SJSA1 (cell line): ENCODE measurements at regions not wholly inside any gene's neighbourhood (a gene's known extent, or its start where the extent isn't known, plus 50 kb on each side); places are given as distances from the start of the nearest gene placed in this dataset.

ENCODE experiments used
- DNase-seq, 2 experiments: peaks; one replicate each; pipeline ENCODE4 v3.0.0-alpha.2; 2015 to 2020; ENCODE audit warnings: low spot score in 2 of 2, low read depth in 1 of 2
- H3K27ac ChIP-seq: fragments of 250-450 bp; sonication (Bioruptor Pico); 2 replicates; pipeline ENCODE4 v1.5.1; 2020; ENCODE audit warnings: mild to moderate bottlenecking, moderate library complexity
- H3K27me3 ChIP-seq: fragments of 250-450 bp; sonication (Bioruptor Pico); replicated peaks from 2 replicates; pipeline ENCODE4 v1.5.1; 2020; ENCODE audit warnings: mild to moderate bottlenecking, moderate library complexity
- H3K36me3 ChIP-seq: fragments of 250-450 bp; sonication (Bioruptor Pico); 2 replicates; pipeline ENCODE4 v1.5.1; 2020; ENCODE audit warnings: mild to moderate bottlenecking
- H3K4me1 ChIP-seq: fragments of 250-450 bp; sonication (Bioruptor Pico); replicated peaks from 2 replicates; pipeline ENCODE4 v1.6.1; 2021; ENCODE audit warnings: mild to moderate bottlenecking
- H3K4me3 ChIP-seq: fragments of 250-450 bp; sonication (Bioruptor Pico); 2 replicates; pipeline ENCODE4 v1.5.1; 2020; ENCODE audit warnings: mild to moderate bottlenecking
- H3K9me3 ChIP-seq: fragments of 250-450 bp; sonication (Bioruptor Pico); replicated peaks from 2 replicates; pipeline ENCODE4 v1.5.1; 2020; ENCODE audit warnings: mild to moderate bottlenecking

DNA sequence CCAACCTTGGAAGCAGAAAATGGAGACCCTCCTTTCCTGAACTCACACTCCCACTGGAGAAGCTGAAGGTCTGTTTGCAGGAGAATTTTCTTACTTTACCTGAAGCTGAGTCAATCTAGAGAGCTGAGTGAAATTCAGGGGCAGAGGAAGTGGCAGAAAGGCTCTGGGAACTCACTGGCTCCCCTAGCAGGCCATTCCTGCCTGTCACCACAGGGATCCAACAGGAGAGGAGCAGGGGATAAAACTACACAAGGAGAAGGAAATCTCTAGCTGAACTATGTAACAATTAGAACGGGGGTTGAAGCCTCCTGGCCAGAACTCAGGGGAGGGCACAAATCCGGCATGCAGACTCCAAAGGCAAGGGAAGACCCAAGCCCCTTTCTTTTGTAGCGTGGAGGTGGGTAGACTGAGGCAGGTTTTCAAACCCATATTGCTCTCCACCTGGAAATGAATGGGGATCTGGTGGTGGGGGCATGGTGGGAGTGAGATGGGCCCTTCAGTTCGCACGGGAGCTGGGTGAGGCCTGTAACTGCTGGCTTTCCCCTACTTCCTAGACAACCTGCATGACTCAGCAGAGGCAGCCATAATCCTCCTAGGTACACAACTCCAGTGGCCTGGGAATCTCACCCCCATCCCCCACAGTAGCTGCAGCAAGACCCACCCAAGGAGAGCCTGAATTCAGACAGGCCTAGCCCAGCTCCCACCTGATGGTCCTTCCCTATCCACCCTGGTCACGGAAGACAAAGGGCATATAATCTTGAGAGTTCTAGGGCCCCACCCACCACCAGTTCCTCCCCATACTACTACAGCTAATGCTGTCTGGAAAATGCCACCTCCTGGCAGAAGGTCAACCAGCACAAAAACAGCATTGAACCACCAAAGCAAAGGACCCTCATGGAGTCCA lies 158.1 kb downstream of the LTN1 start:
- DNase-seq = no peak
- H3K27ac ChIP-seq = no peak overlapping the region
- H3K4me1 ChIP-seq = peaks cover 5% of the 10 kb centered on the region; the same call in 1 of the 2 replicates
- H3K4me3 ChIP-seq = no peak overlapping the region
- no peaks in the 10 kb centered on the region for H3K36me3 ChIP-seq
- H3K9me3 ChIP-seq = no peaks in the 10 kb centered on the region
- H3K27me3 ChIP-seq = no peaks in the 10 kb centered on the region

DNA sequence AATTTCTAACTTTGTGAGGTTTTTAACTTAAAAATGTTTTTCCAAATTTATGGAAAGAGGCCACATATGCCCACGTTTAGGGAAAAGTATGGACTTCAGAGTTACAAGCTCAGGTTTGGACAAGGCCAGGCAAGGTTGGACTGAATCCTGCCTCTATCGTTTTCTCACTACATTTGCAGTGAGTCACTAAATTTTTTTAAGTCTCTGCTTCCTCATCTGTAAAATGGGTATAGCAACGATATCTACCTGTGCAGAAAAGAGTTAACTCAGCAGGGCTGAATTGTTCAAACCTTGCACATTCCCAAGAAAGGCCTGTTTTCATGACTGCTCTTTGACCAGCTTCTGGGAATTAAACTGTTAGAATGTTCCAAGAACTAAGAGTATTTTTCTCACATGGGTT lies 159.1 kb downstream of the LTN1 start:
- no peaks in the 10 kb centered on the region for H3K9me3 ChIP-seq
- H3K27ac ChIP-seq = no peak overlapping the region
- H3K4me3 ChIP-seq = no peak overlapping the region
- no peaks in the 10 kb centered on the region for H3K27me3 ChIP-seq
- no peak for DNase-seq
- H3K4me1 ChIP-seq = peaks cover 5% of the 10 kb centered on the region; the same call in 1 of the 2 replicates
- H3K36me3 ChIP-seq = no peaks in the 10 kb centered on the region

DNA sequence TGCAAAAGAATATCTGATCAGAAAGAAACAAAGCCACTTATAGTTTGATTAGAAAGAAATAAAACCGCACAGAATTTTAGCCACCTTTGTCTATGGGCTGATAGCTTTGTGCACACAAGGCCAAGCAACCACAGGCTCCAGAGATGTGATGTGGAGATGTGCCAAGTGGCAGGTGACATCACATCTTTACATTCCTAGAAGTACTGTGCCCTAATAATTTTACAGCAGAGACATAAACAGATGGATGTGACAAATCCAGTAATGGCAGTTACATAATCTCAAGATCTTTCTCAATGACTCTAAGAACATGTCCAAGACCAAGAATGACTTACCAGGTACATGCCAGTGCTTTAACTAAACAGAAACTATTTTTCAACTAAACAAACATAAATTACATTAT lies 159.5 kb downstream of the LTN1 start:
- H3K4me1 ChIP-seq = peaks cover 5% of the 10 kb centered on the region; the same call in 1 of the 2 replicates
- DNase-seq = no peak
- H3K27me3 ChIP-seq = no peaks in the 10 kb centered on the region
- H3K36me3 ChIP-seq = no peaks in the 10 kb centered on the region
- H3K4me3 ChIP-seq = no peak overlapping the region
- H3K27ac ChIP-seq = no peak overlapping the region
- H3K9me3 ChIP-seq = no peaks in the 10 kb centered on the region

DNA sequence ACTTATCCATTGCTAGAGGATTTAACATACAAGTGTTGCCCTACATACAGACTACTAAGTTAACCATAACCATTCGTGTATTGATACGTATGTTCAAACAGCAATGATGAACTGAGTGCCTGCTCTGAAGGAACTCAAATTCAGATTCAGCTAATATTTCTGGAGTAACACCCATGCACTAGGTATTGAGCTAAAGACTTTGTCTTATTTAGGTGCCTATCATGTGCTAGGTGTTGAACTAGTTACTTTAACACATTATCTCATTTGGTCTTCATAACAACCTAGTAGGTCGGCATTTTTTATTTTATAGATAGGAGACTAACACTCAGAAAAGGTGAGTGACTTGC lies 160.0 kb downstream of the LTN1 start:
- Histone ChIP-seq H3K27ac (no peak overlapping the region), H3K36me3 (no peaks in the 10 kb centered on the region), H3K9me3 (no peaks in the 10 kb centered on the region), H3K27me3 (no peaks in the 10 kb centered on the region), H3K4me1 (peaks cover 5% of the 10 kb centered on the region; the same call in 1 of the 2 replicates), H3K4me3 (no peak overlapping the region)
- no peak for DNase-seq

DNA sequence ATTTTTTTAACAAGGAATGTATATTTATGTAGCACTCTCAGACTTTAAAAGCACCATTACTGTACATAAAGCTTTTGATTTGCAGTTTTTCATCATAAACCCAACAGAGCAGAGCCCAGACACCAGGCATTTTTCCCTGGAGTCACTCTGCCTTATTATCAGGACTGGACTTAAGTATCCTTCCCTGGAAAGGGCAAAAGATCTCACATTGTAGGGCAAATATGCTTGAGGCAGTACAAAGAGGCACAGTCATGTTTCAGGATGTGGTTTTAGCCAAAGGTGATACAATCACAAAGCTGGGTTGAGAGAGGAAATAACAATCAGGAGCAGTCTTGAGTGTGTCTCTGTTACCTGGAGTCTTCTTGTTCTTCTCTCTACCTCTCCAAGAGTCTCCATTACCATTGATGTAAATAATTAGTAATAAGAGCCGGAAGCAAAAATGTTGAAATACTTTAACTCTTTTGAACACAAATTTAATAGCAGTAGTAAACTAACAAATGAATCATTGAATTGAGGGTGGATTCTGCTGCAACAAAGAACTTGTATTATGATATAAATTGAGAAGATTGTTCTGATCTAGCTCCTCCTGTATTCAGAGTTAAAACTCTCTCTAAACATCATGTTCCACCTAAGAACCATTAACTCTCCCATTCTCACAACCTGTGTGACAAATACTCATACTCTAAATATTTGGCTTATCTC lies 160.5 kb downstream of the LTN1 start:
- Histone ChIP-seq H3K9me3 (no peaks in the 10 kb centered on the region), H3K4me3 (no peak overlapping the region), H3K4me1 (peaks cover 5% of the 10 kb centered on the region; the same call in 1 of the 2 replicates), H3K27me3 (no peaks in the 10 kb centered on the region), H3K36me3 (no peaks in the 10 kb centered on the region), H3K27ac (no peak overlapping the region)
- no peak for DNase-seq

DNA sequence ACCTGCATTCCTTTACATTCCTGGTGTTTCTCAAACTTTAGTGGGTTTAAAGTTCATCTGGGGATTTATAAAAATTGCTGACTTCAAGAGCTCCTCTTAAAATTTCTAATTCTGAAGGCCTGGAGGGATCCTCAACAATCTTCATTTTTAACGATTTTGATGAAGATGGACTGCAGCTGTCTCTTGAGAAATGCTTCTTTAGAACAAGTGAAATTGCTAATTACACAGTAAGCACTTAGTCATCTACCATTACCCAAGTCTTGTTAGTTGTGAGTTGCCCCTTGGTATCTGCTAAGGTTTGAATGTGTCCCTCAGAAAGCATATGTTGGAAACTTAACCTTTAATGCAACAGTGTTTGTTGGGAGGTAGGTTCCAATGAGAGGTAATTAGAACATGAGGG lies 163.7 kb downstream of the LTN1 start:
- no peaks in the 10 kb centered on the region for H3K9me3 ChIP-seq
- DNase-seq = no peak

DNA sequence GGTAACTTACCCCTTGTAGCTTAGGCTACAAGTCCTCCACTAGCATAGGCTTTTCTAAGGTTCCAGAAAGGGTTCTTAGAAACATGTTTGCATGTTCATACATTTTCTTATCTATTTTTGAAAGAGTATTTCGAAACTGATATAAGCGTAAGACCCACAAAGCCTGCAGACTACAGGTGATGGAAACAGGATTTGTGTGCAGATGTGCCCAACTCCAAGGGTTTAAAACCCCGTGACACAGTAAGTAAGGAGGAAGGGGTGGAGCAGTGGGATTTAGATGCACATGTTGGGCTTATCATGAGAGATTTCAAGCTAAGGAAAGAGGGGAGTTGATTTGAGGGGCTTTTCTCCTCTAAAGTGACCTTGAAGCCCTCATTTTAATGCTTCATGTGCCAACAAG lies 164.7 kb downstream of the LTN1 start:
- Histone ChIP-seq H3K36me3 (no peaks in the 10 kb centered on the region), H3K4me3 (no peak overlapping the region), H3K27ac (no peak overlapping the region), H3K4me1 (peaks cover 11% of the 10 kb centered on the region), H3K9me3 (no peaks in the 10 kb centered on the region), H3K27me3 (no peaks in the 10 kb centered on the region)
- no peak for DNase-seq

More for the DNA sequence above, 163.7 kb downstream of the LTN1 start:
- Histone ChIP-seq H3K27ac (no peak overlapping the region), H3K4me1 (peaks cover 5% of the 10 kb centered on the region; the same call in 1 of the 2 replicates), H3K27me3 (no peaks in the 10 kb centered on the region), H3K4me3 (no peak overlapping the region), H3K36me3 (no peaks in the 10 kb centered on the region)

DNA sequence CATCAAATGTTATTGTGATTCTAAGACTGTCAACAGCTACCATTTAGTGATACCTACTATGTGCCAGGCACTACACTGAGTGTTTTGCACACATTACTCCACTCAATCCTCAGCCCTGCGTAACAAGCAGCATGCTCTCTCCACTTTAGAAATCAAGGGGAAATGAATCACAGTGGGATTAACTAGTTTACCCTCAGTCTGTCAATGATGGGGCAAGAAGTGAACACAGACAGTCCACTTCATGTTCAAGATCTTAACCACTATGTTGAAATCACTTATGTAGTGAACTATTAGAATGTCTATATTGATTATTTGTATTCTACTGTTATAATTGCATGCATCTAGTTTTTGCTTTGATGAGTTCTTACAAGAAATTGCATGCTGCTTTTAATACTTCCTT lies 165.3 kb downstream of the LTN1 start:
- no peak for DNase-seq

DNA sequence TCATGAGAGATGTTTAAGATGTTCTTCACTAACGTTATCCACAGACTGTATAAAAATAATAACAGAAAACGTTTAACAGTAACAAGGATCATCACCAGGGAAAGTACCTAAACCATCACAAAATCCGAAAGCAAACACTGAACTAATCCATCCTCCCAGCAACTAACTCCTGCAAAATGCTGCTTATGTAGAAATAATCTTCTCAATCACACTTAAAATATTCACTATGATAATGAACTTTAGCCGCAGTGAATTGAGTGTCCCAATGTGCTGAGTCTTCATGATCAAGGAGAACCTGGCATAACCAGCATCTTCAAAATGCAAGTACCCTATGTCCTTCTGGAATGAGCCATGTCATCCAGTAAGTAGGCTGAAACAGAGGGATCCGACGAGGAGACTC lies 166.1 kb downstream of the LTN1 start:
- Histone ChIP-seq H3K9me3 (no peaks in the 10 kb centered on the region), H3K4me3 (no peak overlapping the region), H3K4me1 (peaks cover 16% of the 10 kb centered on the region), H3K36me3 (no peaks in the 10 kb centered on the region), H3K27me3 (no peaks in the 10 kb centered on the region), H3K27ac (no peak overlapping the region)
- no peak for DNase-seq

More for the DNA sequence above, 165.3 kb downstream of the LTN1 start:
- Histone ChIP-seq H3K9me3 (no peaks in the 10 kb centered on the region), H3K27ac (no peak overlapping the region), H3K27me3 (no peaks in the 10 kb centered on the region), H3K4me3 (no peak overlapping the region), H3K4me1 (peaks cover 16% of the 10 kb centered on the region), H3K36me3 (no peaks in the 10 kb centered on the region)

DNA sequence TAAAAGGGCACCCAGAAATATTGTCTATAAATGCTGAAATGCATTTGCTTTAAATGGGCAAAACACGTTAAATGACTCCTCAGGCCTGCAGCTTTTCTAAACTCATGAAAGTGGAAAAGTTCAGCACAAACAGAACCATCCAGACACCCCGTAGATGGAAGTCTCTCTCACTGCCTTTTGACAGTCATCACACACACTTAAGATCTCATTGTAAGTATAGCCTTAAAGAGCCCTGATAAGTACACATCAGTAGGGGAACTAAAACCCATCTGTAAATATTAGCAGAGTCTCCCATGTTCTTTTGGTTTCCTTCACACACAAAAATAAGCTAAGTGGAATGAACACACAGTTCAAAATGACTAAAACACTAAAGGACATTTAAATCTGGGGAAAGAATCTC lies 166.7 kb downstream of the LTN1 start:
- H3K36me3 ChIP-seq = no peaks in the 10 kb centered on the region
- peaks cover 16% of the 10 kb centered on the region for H3K4me1 ChIP-seq
- H3K27me3 ChIP-seq = no peaks in the 10 kb centered on the region
- H3K4me3 ChIP-seq = no peak overlapping the region
- no peak overlapping the region for H3K27ac ChIP-seq
- no peaks in the 10 kb centered on the region for H3K9me3 ChIP-seq
- DNase-seq = no peak

DNA sequence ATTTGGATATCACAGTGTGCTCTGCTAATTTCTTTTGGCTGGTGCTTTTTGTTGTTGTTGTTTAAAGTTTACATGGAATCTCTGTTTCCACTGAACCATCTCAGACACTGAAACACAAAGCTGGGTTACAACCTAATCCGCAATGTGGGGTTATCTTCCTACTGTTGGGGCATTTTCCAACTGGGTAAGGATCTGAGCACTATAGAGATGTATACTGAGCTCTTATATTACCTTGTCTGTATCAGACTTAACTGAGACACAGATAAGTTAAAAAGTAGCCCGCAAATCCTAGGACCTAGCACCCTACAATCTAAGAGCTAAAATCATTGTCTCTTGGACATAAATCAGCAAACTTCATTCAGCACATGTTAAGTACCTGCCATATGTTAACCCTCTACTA lies 169.2 kb downstream of the LTN1 start:
- no peak for DNase-seq
- no peaks in the 10 kb centered on the region for H3K9me3 ChIP-seq
- H3K27me3 ChIP-seq = no peaks in the 10 kb centered on the region
- H3K4me3 ChIP-seq = no peak overlapping the region
- H3K36me3 ChIP-seq = no peaks in the 10 kb centered on the region
- H3K4me1 ChIP-seq = peaks cover 16% of the 10 kb centered on the region
- no peak overlapping the region for H3K27ac ChIP-seq

DNA sequence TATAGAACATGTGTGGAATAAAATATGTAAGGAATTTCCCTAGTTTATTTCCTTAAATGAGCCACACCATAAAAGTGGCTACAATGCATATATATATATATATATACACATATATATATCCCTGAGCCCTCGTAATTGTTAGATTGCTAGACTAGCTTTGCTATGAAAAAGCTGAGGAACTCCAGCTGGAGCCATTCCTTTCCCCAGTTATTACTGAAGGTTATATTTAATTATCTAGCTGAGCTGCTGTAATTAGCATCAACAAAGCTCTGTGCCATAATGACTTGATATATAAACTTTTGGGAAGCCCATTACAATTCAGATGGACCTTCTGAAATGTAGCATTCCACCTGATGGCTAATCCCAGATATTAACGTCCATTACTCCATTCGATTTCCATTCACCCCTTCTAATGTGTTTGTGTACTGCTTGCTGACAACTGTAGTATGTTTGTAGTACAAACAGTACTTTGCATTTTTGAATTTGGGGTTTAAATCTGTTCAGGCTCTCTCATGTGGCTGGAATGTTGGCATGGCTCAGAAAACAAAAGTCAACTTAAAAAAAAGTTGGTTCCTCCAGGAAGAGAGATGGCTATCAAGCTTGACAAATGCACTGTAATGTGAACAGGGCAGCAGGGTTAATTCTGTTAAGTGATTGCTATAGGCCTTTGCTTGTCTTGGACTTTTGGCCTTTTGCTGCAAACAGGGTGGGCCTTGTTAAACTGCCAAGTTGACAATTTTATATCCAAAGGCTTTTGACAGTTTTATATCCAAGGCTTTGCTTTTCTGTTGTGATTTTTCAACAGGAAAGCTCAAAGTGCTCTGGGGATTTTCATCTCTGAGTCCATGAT lies 170.0 kb downstream of the LTN1 start:
- no peak overlapping the region for H3K27ac ChIP-seq
- no peaks in the 10 kb centered on the region for H3K27me3 ChIP-seq
- H3K4me1 ChIP-seq = peaks cover 16% of the 10 kb centered on the region
- DNase-seq = peak in 1 of 2 experiments; percentile 14
- H3K9me3 ChIP-seq = no peaks in the 10 kb centered on the region
- no peaks in the 10 kb centered on the region for H3K36me3 ChIP-seq
- no peak overlapping the region for H3K4me3 ChIP-seq

DNA sequence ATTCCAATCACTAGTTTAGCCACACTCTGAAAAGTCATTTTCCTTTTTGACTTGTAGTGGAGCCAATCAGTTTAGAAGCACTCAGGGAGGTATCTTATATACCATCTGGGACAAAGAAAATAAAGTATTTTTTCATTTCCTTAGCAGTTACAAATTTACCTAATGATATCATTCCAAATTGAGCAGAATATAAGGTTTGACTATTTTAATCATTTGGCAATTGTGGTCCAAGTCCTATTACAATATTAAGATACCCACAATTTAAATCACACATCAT lies 170.6 kb downstream of the LTN1 start:
- H3K4me3 ChIP-seq = no peak overlapping the region
- H3K27ac ChIP-seq = no peak overlapping the region
- peaks cover 16% of the 10 kb centered on the region for H3K4me1 ChIP-seq
- no peak for DNase-seq
- no peaks in the 10 kb centered on the region for H3K27me3 ChIP-seq
- no peaks in the 10 kb centered on the region for H3K9me3 ChIP-seq
- H3K36me3 ChIP-seq = no peaks in the 10 kb centered on the region
